SHP77 (cell line): ENCODE measurements at regions not wholly inside any gene's neighbourhood (a gene's known extent, or its start where the extent isn't known, plus 50 kb on each side); places are given as distances from the start of the nearest gene placed in this dataset.
"Not testable (repeated sequence)": the region's sequence is repeated elsewhere in the genome, so short reads cannot be mapped to it uniquely, and the experiment has no call there.

Experiments used
- DNase-seq, 2 experiments: peaks; one replicate each; lab custom pipeline; 2025; lab: John Stamatoyannopoulos, UW

DNA sequence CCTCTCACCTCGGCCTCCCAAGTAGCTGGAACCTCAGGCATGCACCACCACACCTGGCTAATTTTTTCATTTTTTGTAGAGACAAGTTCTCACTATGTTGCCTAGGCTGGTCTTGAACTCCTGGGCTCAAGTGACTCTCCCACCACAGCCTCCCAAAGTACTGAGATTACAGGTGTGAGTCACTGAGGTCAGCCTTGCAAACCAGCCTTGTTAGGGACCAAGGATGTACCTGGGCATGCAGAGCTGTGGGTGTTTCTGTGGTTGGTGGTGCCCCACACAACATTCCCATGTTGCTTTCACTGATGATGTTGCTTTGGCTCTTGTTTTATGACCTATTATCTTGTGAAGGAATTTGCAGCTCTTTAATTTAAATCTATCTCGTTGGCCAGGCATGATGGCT lies 54.8 kb downstream of the OTUD1 start:
- no peak for DNase-seq

GRCh38 chr10:23496727-23497126 lies 57.9 kb downstream of the OTUD1 start:
- DNase-seq = no peak

- DNase-seq = no peak
These were observed 60.7 kb downstream of the OTUD1 start for GRCh38 chr10:23499372-23500132.

DNA sequence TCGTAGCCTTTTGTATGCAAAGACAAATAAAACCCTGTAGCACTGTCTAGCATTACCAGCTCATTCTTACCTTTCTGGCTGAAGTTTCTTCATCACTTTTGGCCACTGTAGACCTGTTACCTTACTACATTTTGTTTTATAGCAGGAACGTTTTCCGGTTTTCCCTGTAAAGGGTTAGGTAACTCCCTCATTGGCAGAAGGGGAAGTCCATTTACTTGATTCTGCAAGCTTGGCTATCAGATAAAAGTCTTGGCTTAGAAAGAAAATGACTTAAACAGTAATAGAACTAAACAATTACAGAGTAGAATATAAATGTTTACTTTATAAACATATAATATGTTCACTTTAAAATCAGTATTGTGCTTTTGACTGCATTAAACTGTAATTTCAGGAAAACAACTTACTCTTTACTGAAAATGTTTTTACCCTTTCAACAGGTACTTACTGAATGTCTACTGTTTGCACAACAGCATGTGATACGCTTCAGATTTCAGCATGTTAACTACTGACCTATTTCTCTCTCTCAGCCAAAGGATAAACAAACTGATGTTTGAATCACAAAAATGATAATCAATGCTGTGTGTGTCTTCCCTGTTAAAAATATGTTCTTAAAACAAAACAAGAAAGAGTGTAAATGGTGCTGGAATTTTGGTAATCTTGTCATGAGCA lies 67.1 kb downstream of the OTUD1 start:
- no peak for DNase-seq

DNA sequence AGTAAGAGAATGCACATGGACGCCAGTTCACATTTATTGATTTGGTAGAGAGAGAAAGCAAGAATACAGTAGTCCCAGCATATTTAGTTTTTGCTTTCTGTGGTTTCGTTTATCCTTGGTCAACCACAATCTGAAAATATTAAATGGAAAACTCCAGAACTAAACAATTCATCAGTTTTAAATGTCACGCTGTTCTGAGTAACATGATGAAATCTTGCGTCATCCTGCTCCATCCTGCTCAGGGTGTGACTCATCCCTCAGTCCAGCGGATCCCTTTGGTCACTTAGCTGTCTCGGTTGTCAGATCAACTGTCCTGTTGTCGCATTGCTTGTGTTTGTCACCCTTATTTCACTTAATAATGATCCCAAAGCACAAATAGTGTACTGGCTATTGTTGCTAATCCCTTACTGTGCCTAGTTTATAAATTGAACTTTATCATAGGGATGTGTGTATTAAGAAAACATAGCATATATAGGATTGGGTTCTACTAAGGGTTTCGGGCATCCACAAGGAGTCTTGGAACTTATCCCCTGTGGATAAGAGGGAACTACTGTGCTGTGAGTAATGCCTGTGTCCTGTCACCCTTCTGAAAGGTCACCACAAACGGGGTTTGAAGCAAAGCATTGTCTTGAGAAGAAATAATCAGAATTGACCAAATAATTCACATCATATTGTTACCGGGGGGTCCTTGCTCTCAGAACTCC lies 73.6 kb downstream of the OTUD1 start:
- no peak for DNase-seq

DNA sequence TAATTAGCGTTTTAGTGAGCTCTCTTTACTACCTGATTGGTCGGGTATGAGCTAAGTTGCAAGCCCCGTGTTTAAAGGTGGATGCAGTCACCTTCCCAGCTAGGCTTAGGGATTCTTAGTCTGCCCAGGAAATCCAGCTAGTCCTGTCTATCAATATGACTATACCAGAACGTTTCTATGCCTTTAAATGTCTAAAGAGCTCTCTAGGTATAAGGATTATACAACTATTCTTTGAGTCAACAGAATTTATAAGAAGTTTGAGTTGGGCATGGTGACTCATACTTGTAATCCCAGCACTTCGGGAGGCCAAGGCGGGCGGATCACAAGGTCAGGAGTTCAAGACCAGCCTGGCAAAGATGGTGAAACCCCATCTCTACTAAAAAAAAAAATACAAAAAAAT lies 74.7 kb downstream of the OTUD1 start:
- not testable (repeated sequence) for DNase-seq

DNA sequence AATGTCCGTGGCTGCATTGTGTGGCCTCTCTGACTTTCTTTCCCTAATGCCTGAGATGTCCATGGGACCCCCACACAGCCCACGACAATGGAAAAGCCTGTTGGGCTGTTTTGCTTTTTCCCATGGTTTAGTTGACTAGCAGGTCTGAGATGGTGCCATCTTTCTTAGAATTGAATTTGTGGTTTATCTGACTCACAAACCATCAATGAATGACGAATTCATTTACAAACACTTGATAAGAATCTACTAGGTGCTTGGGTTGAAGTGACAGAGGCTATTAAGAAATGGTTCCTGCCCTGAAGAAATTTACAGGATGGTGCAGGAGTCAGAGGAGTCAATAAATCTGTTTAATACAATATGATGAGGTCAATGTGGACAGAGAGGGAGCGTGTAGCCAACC lies 75.4 kb downstream of the OTUD1 start:
- DNase-seq = no peak

GRCh38 chr10:23516530-23516929 lies 77.7 kb downstream of the OTUD1 start:
- no peak for DNase-seq

- DNase-seq = no peak
These were observed 78.3 kb downstream of the OTUD1 start for GRCh38 chr10:23517155-23517554.

- DNase-seq = no peak
These were observed 82.9 kb downstream of the OTUD1 start for GRCh38 chr10:23521735-23522134.

DNA sequence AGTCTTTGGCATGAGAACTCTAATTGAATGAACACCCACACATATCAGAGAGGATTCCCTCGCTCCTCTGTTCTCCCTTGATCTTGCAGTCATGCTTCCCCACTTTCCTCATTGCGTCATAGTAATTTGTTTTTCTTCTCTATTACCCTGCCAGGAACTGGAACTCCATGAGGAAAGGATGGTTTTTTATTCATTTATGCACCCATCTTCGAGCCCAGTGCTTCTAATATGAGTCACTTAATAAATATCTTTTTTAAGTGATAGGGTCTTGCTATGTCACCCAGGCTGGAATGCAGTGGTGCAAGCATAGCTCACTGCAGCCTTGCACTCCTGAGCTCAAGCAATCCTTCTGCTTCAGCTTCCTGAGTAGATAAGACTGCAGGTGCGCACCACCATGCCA lies 83.5 kb downstream of the OTUD1 start:
- DNase-seq = no peak

DNA sequence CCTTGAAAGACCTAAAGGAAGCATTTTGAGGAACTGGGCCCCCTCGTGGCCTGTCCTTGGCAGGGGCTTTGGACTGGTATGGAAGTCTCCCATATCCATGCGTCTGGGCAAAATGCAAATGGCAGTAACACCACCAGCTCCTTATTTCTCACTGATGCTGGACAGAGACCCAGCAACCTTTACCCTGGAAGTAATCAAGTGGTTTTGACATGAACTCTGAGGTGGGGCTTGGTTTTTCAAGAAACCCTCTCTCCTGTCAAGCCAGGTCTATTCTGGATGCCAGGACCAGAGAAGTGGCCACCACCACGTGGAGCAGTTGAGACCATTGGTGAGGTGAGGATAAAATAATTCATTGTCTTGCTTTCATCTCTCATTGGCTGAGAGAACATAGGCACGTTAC lies 84.4 kb downstream of the OTUD1 start:
- no peak for DNase-seq

DNA sequence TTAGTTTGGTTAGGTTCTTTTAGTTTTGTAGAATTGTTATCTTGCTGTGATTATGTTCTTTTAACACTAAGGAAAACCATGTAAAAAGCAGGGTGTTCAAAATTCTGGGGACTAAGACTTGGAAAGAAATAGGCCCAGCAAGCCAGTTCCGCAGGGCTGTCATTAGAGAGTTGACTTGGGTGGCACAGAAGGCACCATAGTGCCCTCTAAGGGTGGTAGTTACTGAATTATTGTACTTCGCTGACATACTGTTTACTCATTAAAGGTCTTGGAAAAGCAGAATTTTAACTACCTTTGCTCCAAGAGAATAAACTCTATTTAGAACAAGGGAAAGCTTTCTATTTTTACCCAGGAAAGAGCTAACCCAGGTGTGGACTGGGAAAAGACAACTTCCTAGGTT lies 86.5 kb downstream of the OTUD1 start:
- DNase-seq = no peak

GRCh38 chr10:23528419-23528818 lies 89.5 kb downstream of the OTUD1 start:
- no peak for DNase-seq

DNA sequence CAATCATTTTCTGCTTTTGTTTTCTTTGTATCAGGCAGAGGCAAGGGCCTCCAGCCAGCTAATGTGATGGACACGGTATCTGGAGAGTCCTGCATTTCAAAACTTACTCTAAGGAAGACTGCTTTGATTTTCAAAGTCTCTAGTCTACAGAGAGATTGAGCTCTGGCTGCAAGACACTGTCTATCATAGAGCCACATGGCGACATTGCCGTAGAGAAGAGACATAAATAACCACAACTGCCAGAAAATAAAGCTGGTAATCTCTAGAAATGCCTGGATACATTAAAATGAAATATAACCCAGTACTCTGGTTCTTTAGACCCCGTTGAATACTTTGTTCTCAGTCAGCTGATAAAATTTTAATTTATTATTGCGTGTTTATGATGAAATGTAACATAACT lies 90.8 kb downstream of the OTUD1 start:
- no peak for DNase-seq

DNA sequence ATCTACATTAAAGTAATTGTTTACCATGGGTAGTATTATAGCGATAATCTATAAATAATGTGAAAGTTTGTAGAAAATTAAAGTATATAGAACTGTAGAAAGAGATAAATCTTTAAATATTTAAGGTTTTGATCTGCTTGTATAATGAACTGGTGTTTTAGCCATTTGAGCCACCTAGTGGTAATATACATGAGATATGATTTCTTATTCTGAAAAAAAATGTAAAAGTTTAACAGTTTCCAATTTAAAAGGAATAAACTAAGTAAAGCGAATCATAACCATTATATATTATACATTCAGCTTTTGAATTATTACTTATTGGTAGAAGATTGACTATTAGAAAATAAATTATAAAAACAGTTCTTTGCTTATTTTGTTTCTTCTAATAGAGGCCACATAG lies 91.2 kb downstream of the OTUD1 start:
- DNase-seq = no peak

DNA sequence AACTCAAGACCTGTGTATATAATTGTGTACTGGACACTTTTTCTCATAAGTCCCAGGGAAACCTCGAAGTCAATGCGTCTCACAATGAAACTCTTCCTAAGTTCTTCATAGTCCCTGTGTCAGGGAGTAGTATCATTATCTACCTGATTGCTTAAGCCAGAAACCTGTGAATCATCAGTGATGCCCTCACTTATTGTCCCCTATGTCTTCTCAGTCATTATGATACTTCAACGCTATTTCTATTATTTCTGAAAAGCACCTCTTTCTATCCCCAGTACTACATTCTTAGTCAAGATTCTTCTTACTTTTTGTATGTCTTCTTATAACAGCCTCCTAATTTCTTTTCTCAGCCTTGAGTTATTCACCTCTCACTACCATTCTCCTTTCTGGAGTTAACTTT lies 94.3 kb downstream of the OTUD1 start:
- DNase-seq = no peak

DNA sequence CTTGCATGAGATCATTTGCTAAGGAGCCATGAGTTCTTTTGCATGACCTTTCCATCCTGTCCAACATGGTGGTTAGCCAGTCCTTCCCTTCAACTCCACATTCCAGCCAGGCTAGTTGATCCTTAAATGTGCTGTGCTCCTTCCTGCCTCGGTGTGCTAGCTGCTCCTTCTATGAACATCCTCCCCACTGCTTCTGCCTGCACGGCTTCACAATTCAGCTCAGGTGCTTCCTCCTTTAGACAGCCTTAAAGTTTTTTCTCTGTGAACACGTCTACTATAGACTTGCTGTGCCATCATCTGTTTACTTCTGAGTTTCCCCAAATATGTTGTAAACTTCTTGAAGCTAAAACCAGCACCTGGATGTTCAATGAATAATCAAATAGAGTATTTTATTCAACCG lies 95.5 kb downstream of the OTUD1 start:
- DNase-seq = no peak

DNA sequence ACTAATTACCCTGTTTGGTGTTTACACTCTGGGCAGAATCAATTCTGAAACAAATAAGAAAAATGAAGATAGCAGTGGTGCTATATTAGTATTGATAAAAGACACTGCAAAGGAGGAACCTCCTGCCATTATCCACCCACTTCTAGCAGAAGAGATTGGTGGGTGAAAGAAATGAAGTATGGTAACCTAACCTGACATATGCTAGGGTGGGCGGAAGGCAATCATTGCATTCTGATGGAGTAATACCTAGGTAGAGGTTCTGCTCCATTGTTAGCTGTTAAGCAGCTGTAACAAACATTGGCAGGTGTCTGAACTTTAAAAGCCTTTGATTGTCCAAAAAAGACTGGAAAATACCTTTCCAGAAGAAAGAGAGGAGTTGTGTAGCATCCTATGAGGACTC lies 95.9 kb downstream of the OTUD1 start:
- DNase-seq = no peak

GRCh38 chr10:23535381-23535780 lies 96.5 kb downstream of the OTUD1 start:
- DNase-seq = no peak

DNA sequence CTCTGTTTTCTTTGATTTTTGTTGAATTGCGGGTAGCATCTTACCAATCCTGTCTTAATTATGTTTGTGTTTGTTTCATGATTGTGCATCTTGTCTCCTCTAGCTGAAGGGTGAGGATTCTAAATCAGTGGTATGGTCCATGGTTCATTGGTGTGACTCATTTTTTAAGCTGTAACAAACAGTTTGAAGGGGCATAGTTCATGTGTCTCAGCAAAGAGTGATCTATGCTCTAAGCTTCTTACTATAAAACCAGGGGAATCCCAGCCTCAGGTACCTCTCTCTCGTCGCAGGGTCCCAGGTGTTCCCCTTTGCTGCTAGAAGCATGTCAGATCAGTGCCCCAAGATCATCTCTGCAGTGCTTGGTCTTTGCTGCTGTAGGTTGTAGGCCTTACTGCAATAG lies 100.1 kb downstream of the OTUD1 start:
- DNase-seq = no peak

DNA sequence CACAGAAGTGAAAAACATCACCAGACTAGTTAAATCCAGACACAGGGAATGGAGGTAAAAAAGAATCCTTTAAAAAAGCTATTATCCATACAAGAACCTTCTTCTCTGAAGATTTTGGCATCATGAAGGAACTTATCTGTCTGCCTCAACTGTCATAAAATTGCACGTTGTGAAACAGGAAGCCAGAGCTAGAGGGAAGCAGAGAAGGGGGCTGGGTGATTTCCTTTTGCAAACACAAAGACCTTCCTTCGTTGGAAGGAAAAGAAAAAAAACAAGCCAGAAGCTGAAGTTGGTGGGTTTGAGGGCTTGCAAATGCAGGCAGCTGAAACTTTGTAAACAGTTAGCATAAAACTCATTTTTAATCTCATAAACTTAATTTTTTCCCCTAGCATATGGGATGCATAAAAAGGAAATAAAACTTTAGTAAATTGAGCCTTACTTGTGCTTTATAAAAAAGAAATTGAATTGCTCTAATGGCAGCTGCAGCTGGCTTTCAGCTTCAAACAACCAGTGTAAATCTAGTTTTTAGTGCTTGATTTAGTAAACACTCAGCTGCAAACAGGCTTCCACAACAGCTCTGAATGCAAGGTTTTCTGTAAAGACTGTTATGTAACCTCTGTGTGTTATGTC lies 101.6 kb downstream of the OTUD1 start:
- DNase-seq = no peak
